ENCODE measurements at regions not wholly inside any gene's neighbourhood (a gene's known extent, or its start where the extent isn't known, plus 50 kb on each side); places are given as distances from the start of the nearest gene placed in this dataset.

- H3K27me3 ChIP-seq: no peaks in the 10 kb centered on the region
- no peaks in the 10 kb centered on the region for H3K9me3 ChIP-seq (ENCODE audit: low read depth)
- H3K36me3 ChIP-seq: no peaks in the 10 kb centered on the region
- no peak overlapping the region for H3K4me3 ChIP-seq
- no peak for TF ChIP-seq CTCF (IDR thresholded peaks at IDR 0.05; ENCODE audit: low read depth, low read length)
- DNase-seq (ENCODE audit: low read depth in 1 of 2, low spot score in 1 of 2): peak in 1 of 2 donors; percentile 17
- peaks cover 10% of the 10 kb centered on the region for H3K4me1 ChIP-seq (ENCODE audit: low read depth)
- no peak overlapping the region for H3K27ac ChIP-seq
These were observed 175.7 kb upstream of the INHBA start for GRCh38 chr7:41878309-41879295.

- no peak overlapping the region for H3K4me3 ChIP-seq
- no peak for DNase-seq (ENCODE audit: low read depth in 1 of 2, low spot score in 1 of 2)
- no peak overlapping the region for H3K27ac ChIP-seq
- H3K36me3 ChIP-seq: no peaks in the 10 kb centered on the region
- no peaks in the 10 kb centered on the region for H3K27me3 ChIP-seq
- H3K4me1 ChIP-seq (ENCODE audit: low read depth): peaks cover 10% of the 10 kb centered on the region
- no peaks in the 10 kb centered on the region for H3K9me3 ChIP-seq (ENCODE audit: low read depth)
- TF ChIP-seq CTCF (IDR thresholded peaks at IDR 0.05; ENCODE audit: low read depth, low read length): no peak
These were observed 174.2 kb upstream of the INHBA start for GRCh38 chr7:41877118-41877517.

- Histone ChIP-seq H3K9me3 (ENCODE audit: low read depth) (no peaks in the 10 kb centered on the region), H3K27ac (no peak overlapping the region), H3K4me3 (no peak overlapping the region), H3K27me3 (no peaks in the 10 kb centered on the region), H3K36me3 (no peaks in the 10 kb centered on the region), H3K4me1 (ENCODE audit: low read depth) (peaks cover 10% of the 10 kb centered on the region)
- DNase-seq (ENCODE audit: low read depth in 1 of 2, low spot score in 1 of 2): peak in 1 of 2 donors; percentile 14
- no peak for TF ChIP-seq CTCF (IDR thresholded peaks at IDR 0.05; ENCODE audit: low read depth, low read length)
These were observed 172.6 kb upstream of the INHBA start for GRCh38 chr7:41875513-41875912.

- no peak overlapping the region for H3K27ac ChIP-seq
- no peak for TF ChIP-seq CTCF (IDR thresholded peaks at IDR 0.05; ENCODE audit: low read depth, low read length)
These were observed 171.4 kb upstream of the INHBA start for GRCh38 chr7:41874201-41874785.

GRCh38 chr7:41873741-41874140, 170.9 kb upstream of the INHBA start:
- no peaks in the 10 kb centered on the region for H3K9me3 ChIP-seq (ENCODE audit: low read depth)
- H3K36me3 ChIP-seq: no peaks in the 10 kb centered on the region
- H3K4me1 ChIP-seq (ENCODE audit: low read depth): no peaks in the 10 kb centered on the region
- DNase-seq (ENCODE audit: low read depth in 1 of 2, low spot score in 1 of 2): peak in 1 of 2 donors; percentile 30
- H3K27me3 ChIP-seq: no peaks in the 10 kb centered on the region
- H3K4me3 ChIP-seq: no peak overlapping the region
- no peak overlapping the region for H3K27ac ChIP-seq
- TF ChIP-seq CTCF (IDR thresholded peaks at IDR 0.05; ENCODE audit: low read depth, low read length): no peak

More at GRCh38 chr7:41874201-41874785, 171.4 kb upstream of the INHBA start:
- H3K36me3 ChIP-seq: no peaks in the 10 kb centered on the region
- no peak overlapping the region for H3K4me3 ChIP-seq
- H3K27me3 ChIP-seq: no peaks in the 10 kb centered on the region
- H3K9me3 ChIP-seq (ENCODE audit: low read depth): no peaks in the 10 kb centered on the region
- H3K4me1 ChIP-seq (ENCODE audit: low read depth): no peaks in the 10 kb centered on the region
- no peak for DNase-seq (ENCODE audit: low read depth in 1 of 2, low spot score in 1 of 2)

Measured in cardiac muscle cell (in vitro differentiated cells and primary cell).